Ascending aorta (tissue), 2 donors: ENCODE measurements at regions not wholly inside any gene's neighbourhood (a gene's known extent, or its start where the extent isn't known, plus 50 kb on each side); places are given as distances from the start of the nearest gene placed in this dataset.

ENCODE experiments used
- DNase-seq, 2 donors: peaks; one replicate each; pipeline ENCODE4 v3.0.0-alpha.2; 2019; ENCODE audit warnings: low spot score in 2 of 2
- H3K27ac ChIP-seq, 2 donors: fragments of 200-600 bp; sonication (generic); one replicate each; pipeline ENCODE4 v1.5.1; 2016 to 2017; ENCODE audit warnings: mild to moderate bottlenecking in 1 of 2
- H3K27me3 ChIP-seq: fragments of 200-600 bp; sonication (generic); one replicate; pipeline ENCODE4 v1.5.1; 2017
- H3K36me3 ChIP-seq, 2 donors: fragments of 200-600 bp; sonication (generic); one replicate each; pipeline ENCODE4 v1.5.1; 2016
- H3K4me1 ChIP-seq, 2 donors: fragments of 200-600 bp; sonication (generic); one replicate each; pipeline ENCODE4 v1.5.1; 2016 to 2017; ENCODE audit warnings: mild to moderate bottlenecking in 1 of 2
- H3K4me3 ChIP-seq, 2 donors: fragments of 200-600 bp; sonication (generic); one replicate each; pipeline ENCODE4 v1.5.1; 2016 to 2017; ENCODE audit warnings: mild to moderate bottlenecking in 1 of 2
- H3K9me3 ChIP-seq, 2 donors: fragments of 200-600 bp; sonication (generic); one replicate each; pipeline ENCODE4 v1.5.1; 2016
- intact Hi-C: fragments of 100-400 bp; cut with DNase I; formaldehyde crosslinking; loops from one replicate; pipeline ENCODE4 v1.15.1; 2023
- TF ChIP-seq, protein P1 (sequence below), 3 experiments: fragments of 200-600 bp in 2 of 3; fragments of 450-650 bp in 1 of 3; sonication (generic) in 2 of 3; IDR thresholded peaks; one replicate each; pipeline ENCODE4 v1.5.1; 2016 to 2019; ENCODE audit warnings: antibody characterized with exemption in 3 of 3, mild to moderate bottlenecking in 1 of 3, moderate library complexity in 1 of 3

DNA sequence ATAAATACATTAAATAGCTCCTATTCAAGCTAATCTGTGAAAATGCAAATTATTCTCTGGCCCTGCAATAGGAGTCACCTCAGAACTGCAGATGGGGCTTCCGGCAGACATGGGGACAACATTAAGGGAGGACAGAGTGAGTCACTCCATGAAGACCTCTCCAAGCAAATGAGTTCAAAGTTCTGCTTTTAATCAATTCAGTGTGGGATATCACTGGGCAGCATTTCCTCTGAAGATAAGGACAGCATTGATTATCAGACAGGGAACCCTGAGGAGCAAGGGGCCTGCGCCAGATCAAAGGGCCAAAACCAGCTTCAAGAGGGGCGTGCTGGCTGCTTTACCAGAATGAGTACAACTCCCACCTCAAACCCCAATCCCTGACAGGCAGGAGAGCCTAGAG lies 356.9 kb upstream of the KLHL29 start:
- no peaks in the 10 kb centered on the region for H3K9me3 ChIP-seq
- intact Hi-C loops = no loop called here
- no peaks in the 10 kb centered on the region for H3K36me3 ChIP-seq
- no peaks in the 10 kb centered on the region for H3K4me1 ChIP-seq
- no peak overlapping the region for H3K27ac ChIP-seq
- no peaks in the 10 kb centered on the region for H3K27me3 ChIP-seq
- no peak for DNase-seq
- H3K4me3 ChIP-seq = no peak overlapping the region
- TF ChIP-seq, protein P1, sequence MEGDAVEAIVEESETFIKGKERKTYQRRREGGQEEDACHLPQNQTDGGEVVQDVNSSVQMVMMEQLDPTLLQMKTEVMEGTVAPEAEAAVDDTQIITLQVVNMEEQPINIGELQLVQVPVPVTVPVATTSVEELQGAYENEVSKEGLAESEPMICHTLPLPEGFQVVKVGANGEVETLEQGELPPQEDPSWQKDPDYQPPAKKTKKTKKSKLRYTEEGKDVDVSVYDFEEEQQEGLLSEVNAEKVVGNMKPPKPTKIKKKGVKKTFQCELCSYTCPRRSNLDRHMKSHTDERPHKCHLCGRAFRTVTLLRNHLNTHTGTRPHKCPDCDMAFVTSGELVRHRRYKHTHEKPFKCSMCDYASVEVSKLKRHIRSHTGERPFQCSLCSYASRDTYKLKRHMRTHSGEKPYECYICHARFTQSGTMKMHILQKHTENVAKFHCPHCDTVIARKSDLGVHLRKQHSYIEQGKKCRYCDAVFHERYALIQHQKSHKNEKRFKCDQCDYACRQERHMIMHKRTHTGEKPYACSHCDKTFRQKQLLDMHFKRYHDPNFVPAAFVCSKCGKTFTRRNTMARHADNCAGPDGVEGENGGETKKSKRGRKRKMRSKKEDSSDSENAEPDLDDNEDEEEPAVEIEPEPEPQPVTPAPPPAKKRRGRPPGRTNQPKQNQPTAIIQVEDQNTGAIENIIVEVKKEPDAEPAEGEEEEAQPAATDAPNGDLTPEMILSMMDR (IDR thresholded peaks at IDR 0.05) = no peak

DNA sequence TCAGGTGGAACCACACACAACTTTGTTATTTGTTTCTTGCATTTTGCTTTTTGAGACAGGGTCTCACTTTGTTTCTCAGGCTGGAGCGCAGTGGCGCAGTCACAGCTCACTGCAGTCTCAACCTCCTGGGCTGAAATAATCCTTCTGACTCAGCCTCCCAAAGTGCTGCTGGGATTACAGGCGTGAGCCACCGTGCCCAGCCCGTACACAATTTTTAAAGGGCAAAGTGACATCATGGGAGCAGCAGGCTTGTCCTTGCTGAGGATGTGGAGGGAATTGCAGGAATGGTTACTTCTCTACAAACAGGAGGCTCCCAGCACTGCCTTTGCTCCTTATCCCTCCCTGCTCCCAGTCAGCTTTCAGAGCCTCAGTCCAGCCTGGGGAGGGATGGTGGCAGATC lies 355.9 kb upstream of the KLHL29 start:
- no peak overlapping the region for H3K4me3 ChIP-seq
- TF ChIP-seq, protein P1 (IDR thresholded peaks at IDR 0.05) = no peak
- H3K27ac ChIP-seq = no peak overlapping the region
- DNase-seq = no peak
- no peaks in the 10 kb centered on the region for H3K27me3 ChIP-seq
- H3K9me3 ChIP-seq = no peaks in the 10 kb centered on the region
- no peaks in the 10 kb centered on the region for H3K4me1 ChIP-seq
- H3K36me3 ChIP-seq = no peaks in the 10 kb centered on the region
- intact Hi-C loops = no loop called here

DNA sequence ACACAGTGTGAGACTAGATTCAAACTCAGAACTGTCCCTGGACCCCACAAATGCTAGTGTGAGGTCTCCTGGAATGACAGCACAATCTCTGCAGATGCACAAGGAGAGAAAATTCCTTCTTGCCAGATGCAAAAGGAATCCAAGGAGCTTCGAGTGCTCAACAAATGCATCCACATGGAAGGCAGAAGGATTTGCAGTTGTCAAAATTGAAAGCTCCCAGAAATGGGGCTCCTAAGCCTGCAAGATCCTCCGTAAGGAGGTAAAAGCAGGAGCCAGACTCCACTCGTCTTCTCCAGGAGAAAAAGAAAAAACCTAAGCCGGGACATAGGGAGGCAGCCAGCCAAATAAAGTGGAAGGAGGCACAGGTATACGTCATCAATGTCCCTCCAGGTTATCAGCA lies 355.0 kb upstream of the KLHL29 start:
- TF ChIP-seq, protein P1 (IDR thresholded peaks at IDR 0.05) = no peak
- Histone ChIP-seq H3K4me1 (no peaks in the 10 kb centered on the region), H3K4me3 (no peak overlapping the region), H3K9me3 (no peaks in the 10 kb centered on the region), H3K36me3 (no peaks in the 10 kb centered on the region), H3K27ac (no peak overlapping the region), H3K27me3 (no peaks in the 10 kb centered on the region)
- DNase-seq = no peak
- intact Hi-C loops = no loop called here

DNA sequence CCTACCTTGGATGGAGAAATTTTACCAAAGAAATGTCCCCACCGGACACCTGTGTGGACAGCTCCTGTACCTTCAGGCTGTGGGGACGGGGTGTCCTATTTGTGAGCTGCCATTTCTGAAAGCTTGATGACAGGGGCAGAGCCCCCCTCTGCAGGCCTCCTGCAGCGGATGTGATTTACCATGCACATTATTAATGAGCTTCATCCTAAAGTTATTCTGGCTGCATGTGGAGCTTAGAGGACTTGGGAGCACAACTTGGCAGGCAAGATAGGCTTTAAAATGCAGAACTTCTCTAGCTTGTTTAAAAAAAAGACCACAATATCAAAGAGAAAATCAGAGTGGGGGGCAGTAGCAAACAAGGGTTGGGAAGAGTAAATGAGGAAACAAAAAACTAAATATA lies 350.0 kb upstream of the KLHL29 start:
- Histone ChIP-seq H3K27me3 (no peaks in the 10 kb centered on the region), H3K27ac (no peak overlapping the region), H3K36me3 (no peaks in the 10 kb centered on the region), H3K4me3 (no peak overlapping the region), H3K9me3 (no peaks in the 10 kb centered on the region), H3K4me1 (peaks cover 2 to 4% of the 10 kb centered on the region in 2 donors)
- intact Hi-C loops = no loop called here
- TF ChIP-seq, protein P1 (IDR thresholded peaks at IDR 0.05) = no peak
- DNase-seq = no peak

DNA sequence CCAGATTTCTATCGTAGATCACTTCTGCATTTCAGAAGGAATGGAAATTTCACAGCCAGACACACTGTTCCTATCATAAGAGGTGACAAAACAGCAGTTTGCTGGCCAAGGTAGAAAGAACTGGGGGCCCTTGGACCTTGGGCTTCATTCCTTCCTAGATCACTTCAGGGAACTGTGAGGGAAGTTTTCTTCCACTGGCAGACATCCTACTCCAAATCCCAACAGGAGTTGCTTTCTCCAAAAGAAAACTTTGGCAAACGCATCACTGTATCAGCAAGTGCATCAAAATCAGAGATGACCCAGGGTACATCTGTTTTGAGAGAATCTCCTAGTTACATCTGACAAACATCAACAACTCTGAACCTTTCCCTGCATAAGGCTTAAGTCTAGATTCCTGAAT lies 348.4 kb upstream of the KLHL29 start:
- H3K4me1 ChIP-seq = peaks cover 5 to 14% of the 10 kb centered on the region in 2 donors
- TF ChIP-seq, protein P1 (IDR thresholded peaks at IDR 0.05) = no peak
- H3K27ac ChIP-seq = no peak overlapping the region
- H3K4me3 ChIP-seq = no peak overlapping the region
- H3K9me3 ChIP-seq = no peaks in the 10 kb centered on the region
- H3K27me3 ChIP-seq = no peaks in the 10 kb centered on the region
- intact Hi-C loops = no loop called here
- no peaks in the 10 kb centered on the region for H3K36me3 ChIP-seq
- no peak for DNase-seq

DNA sequence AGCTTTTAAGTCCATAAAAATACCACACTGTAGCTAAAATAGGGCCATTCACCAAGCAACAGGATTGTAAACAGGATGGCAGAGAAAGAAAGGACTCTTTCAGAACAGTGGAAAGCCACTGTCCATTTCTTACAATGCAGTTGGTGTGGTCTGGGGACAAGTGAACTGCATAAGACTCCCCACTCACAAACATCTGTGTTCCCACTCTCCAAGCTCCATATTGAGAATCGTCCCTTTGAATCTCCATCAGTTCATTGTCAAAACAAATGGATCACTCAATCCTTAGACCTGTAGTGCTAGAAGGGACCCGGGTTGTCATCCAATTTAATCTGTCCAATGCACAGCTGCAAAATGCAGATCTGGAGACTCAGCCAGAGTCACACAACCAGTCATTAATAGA lies 347.4 kb upstream of the KLHL29 start:
- Histone ChIP-seq H3K27ac (no peak overlapping the region), H3K27me3 (no peaks in the 10 kb centered on the region), H3K4me3 (no peak overlapping the region), H3K4me1 (peaks cover 9 to 21% of the 10 kb centered on the region in 2 donors), H3K36me3 (no peaks in the 10 kb centered on the region), H3K9me3 (no peaks in the 10 kb centered on the region)
- TF ChIP-seq, protein P1 (IDR thresholded peaks at IDR 0.05) = no peak
- intact Hi-C loops = no loop called here
- DNase-seq = no peak
